GM13976 (cell line): ENCODE measurements at regions not wholly inside any gene's neighbourhood (a gene's known extent, or its start where the extent isn't known, plus 50 kb on each side); places are given as distances from the start of the nearest gene placed in this dataset.

Source experiments
- DNase-seq: peaks from one replicate; pipeline ENCODE4 v3.0.0; 2012; ENCODE audit warnings: low spot score
- CTCF ChIP-seq: IDR thresholded peaks from 2 replicates; pipeline ENCODE4 v1.5.1; 2012; ENCODE audit warnings: borderline replicate concordance, mild to moderate bottlenecking; ENCODE audit not compliant: insufficient read depth; ENCODE audit errors: extremely low read depth, missing control alignments, control extremely low read depth
- in situ Hi-C: fragments of 300-500 bp; cut with MboI; formaldehyde crosslinking; loops from one replicate; pipeline ENCODE4 v1.12.0; 2022; ENCODE audit warnings: low sequenced_read_pairs, mixed read lengths, inconsistent platforms; ENCODE audit not compliant: unreplicated experiment

GRCh38 chr13:34647379-34648150 lies 294.5 kb upstream of the NBEA start:
- in situ Hi-C loops = no loop called here
- TF ChIP-seq CTCF = no peak
- no peak for DNase-seq

- TF ChIP-seq CTCF = no peak
- DNase-seq = no peak
- in situ Hi-C loops = no loop called here
These were observed 287.9 kb upstream of the NBEA start for GRCh38 chr13:34654203-34654602.

GRCh38 chr13:34654647-34655046 lies 287.4 kb upstream of the NBEA start:
- DNase-seq = no peak
- no peak for TF ChIP-seq CTCF
- in situ Hi-C loops = no loop called here

GRCh38 chr13:34655554-34655953 lies 286.5 kb upstream of the NBEA start:
- TF ChIP-seq CTCF = no peak
- DNase-seq = no peak
- in situ Hi-C loops = no loop called here

- TF ChIP-seq CTCF = no peak
- DNase-seq = no peak
- in situ Hi-C loops = no loop called here
These were observed 284.4 kb upstream of the NBEA start for GRCh38 chr13:34657716-34658115.

GRCh38 chr13:34667286-34668218 lies 274.5 kb upstream of the NBEA start:
- no peak for TF ChIP-seq CTCF
- in situ Hi-C loops = no loop called here
- no peak for DNase-seq
